SK-N-SH (cell line): ENCODE measurements at regions not wholly inside any gene's neighbourhood (a gene's known extent, or its start where the extent isn't known, plus 50 kb on each side); places are given as distances from the start of the nearest gene placed in this dataset.

Experiments used
- CTCF ChIP-seq: fragments of 200-600 bp; sonication (generic); IDR thresholded peaks from 2 replicates; pipeline ENCODE4 v1.6.1; 2017; ENCODE audit warnings: antibody characterized with exemption, mild to moderate bottlenecking, moderate library complexity
- EZH2phosphoT487 ChIP-seq: fragments of 200-600 bp; sonication (generic); IDR thresholded peaks from 2 replicates; pipeline ENCODE4 v1.6.1; 2017; ENCODE audit warnings: low read depth, mixed run types, mild to moderate bottlenecking, antibody characterized with exemption, moderate library complexity, borderline replicate concordance
- FOSL2 ChIP-seq: IDR thresholded peaks from 2 replicates; pipeline ENCODE4 v1.4.0; 2012; ENCODE audit warnings: low read depth, mild to moderate bottlenecking, moderate library complexity, borderline replicate concordance
- IRF3 ChIP-seq: fragments of 150-350 bp; IDR thresholded peaks from 2 replicates; pipeline ENCODE4 v1.6.1; 2016; ENCODE audit warnings: mild to moderate bottlenecking, low read depth, low read length
- POLR2AphosphoS5 ChIP-seq: IDR thresholded peaks from 2 replicates; pipeline ENCODE4 v1.6.1; 2012; ENCODE audit warnings: low read depth, low read length
- RFX5 ChIP-seq: IDR thresholded peaks from 2 replicates; pipeline ENCODE4 v1.6.1; 2012; ENCODE audit warnings: mild to moderate bottlenecking, improper control_type of control experiment, low read length
- SIN3A ChIP-seq: IDR thresholded peaks from 2 replicates; pipeline ENCODE4 v1.6.1; 2012; ENCODE audit warnings: low read depth, mild to moderate bottlenecking, low read length, moderate library complexity, borderline replicate concordance
- TF ChIP-seq, protein P1 (sequence below): IDR thresholded peaks from 2 replicates; pipeline ENCODE4 v1.6.1; 2012; ENCODE audit warnings: mild to moderate bottlenecking, low read depth, low read length, moderate library complexity

- TF ChIP-seq CTCF, result no peak
- no peak for TF ChIP-seq FOSL2
- no peak for TF ChIP-seq EZH2phosphoT487
- no peak for TF ChIP-seq SIN3A
- no peak for TF ChIP-seq RFX5
- no peak for TF ChIP-seq IRF3
- TF ChIP-seq, protein P1, sequence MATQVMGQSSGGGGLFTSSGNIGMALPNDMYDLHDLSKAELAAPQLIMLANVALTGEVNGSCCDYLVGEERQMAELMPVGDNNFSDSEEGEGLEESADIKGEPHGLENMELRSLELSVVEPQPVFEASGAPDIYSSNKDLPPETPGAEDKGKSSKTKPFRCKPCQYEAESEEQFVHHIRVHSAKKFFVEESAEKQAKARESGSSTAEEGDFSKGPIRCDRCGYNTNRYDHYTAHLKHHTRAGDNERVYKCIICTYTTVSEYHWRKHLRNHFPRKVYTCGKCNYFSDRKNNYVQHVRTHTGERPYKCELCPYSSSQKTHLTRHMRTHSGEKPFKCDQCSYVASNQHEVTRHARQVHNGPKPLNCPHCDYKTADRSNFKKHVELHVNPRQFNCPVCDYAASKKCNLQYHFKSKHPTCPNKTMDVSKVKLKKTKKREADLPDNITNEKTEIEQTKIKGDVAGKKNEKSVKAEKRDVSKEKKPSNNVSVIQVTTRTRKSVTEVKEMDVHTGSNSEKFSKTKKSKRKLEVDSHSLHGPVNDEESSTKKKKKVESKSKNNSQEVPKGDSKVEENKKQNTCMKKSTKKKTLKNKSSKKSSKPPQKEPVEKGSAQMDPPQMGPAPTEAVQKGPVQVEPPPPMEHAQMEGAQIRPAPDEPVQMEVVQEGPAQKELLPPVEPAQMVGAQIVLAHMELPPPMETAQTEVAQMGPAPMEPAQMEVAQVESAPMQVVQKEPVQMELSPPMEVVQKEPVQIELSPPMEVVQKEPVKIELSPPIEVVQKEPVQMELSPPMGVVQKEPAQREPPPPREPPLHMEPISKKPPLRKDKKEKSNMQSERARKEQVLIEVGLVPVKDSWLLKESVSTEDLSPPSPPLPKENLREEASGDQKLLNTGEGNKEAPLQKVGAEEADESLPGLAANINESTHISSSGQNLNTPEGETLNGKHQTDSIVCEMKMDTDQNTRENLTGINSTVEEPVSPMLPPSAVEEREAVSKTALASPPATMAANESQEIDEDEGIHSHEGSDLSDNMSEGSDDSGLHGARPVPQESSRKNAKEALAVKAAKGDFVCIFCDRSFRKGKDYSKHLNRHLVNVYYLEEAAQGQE, result no peak
- TF ChIP-seq POLR2AphosphoS5, result no peak
Observed at GRCh38 chr15:66986951-66987350, 78.5 kb upstream of the SMAD3 start.
